IMR-90 (cell line): ENCODE measurements at regions not wholly inside any gene's neighbourhood (a gene's known extent, or its start where the extent isn't known, plus 50 kb on each side); places are given as distances from the start of the nearest gene placed in this dataset.

Source experiments
- ATAC-seq: fragments of 200-7000 bp; cut with Tn5 transposase; 2 replicates; pipeline ENCODE4 v1.9.1; 2020; ENCODE audit warnings: low read depth, mild to moderate bottlenecking, moderate library complexity
- BruUV-seq: library from RNA; stranded (reverse); fragments of 400-500 nt; replicated peaks from 2 replicates; lab custom pipeline; 2021; lab: Mats Ljungman, UMichigan
- CTCF ChIA-PET: fragments of 300-600 bp; formaldehyde crosslinking; extraction: SDS; loops from one replicate; lab custom pipeline; 2021; ENCODE audit warnings: antibody characterized with exemption; lab: Yijun Ruan, JAX
- POLR2A ChIA-PET: fragments of 300-600 bp; sonication (Branson Sonifier 250); formaldehyde crosslinking; loops from one replicate; lab custom pipeline; 2022; ENCODE audit warnings: antibody characterized with exemption; ENCODE audit not compliant: unreplicated experiment; lab: Charles Lee
- DNase-seq: peaks from one replicate; pipeline ENCODE4 v3.0.0; 2013
- H2AFZ ChIP-seq: replicated peaks from 2 replicates; pipeline ENCODE3; 2013; ENCODE audit warnings: low read length, mild to moderate bottlenecking; ENCODE audit not compliant: poor library complexity
- H2AK5ac ChIP-seq: 2 replicates; pipeline ENCODE4 v1.6.1; 2013; ENCODE audit warnings: low read depth, low read length, inconsistent platforms
- H2AK9ac ChIP-seq: replicated peaks from 2 replicates; pipeline ENCODE3; 2013; ENCODE audit warnings: mild to moderate bottlenecking, low read depth, low read length, moderate library complexity; ENCODE audit not compliant: poor library complexity
- H2BK120ac ChIP-seq: 2 replicates; pipeline ENCODE4 v1.6.1; 2013; ENCODE audit warnings: low read depth, low read length, inconsistent platforms
- H2BK15ac ChIP-seq: 3 replicates; pipeline ENCODE4 v1.6.1; 2013; ENCODE audit warnings: low read depth, low read length, inconsistent platforms
- H2BK20ac ChIP-seq: 2 replicates; pipeline ENCODE4 v1.6.1; 2013; ENCODE audit warnings: low read depth, mild to moderate bottlenecking, inconsistent platforms, low read length, moderate library complexity
- H2BK5ac ChIP-seq: 2 replicates; pipeline ENCODE4 v1.6.1; 2013; ENCODE audit warnings: mild to moderate bottlenecking, low read depth, low read length, inconsistent platforms; ENCODE audit not compliant: poor library complexity, severe bottlenecking
- H3K14ac ChIP-seq: replicated peaks from 2 replicates; pipeline ENCODE4 v1.6.1; 2013; ENCODE audit warnings: low read depth, low read length, inconsistent platforms
- H3K18ac ChIP-seq: 2 replicates; pipeline ENCODE4 v1.6.1; 2013; ENCODE audit warnings: low read depth, low read length, control low read depth
- H3K23ac ChIP-seq: 2 replicates; pipeline ENCODE4 v1.6.1; 2013; ENCODE audit warnings: low read depth, low read length, inconsistent platforms
- H3K27ac ChIP-seq: 2 replicates; pipeline ENCODE4 v1.5.1; 2013; ENCODE audit warnings: mild to moderate bottlenecking, control low read depth, low read length; ENCODE audit not compliant: insufficient read depth
- H3K27me3 ChIP-seq: 2 replicates; pipeline ENCODE4 v1.6.1; 2013; ENCODE audit warnings: low read length; ENCODE audit not compliant: control insufficient read depth, insufficient read depth
- H3K36me3 ChIP-seq: 2 replicates; pipeline ENCODE4 v1.6.1; 2013; ENCODE audit warnings: low read length, mixed read lengths; ENCODE audit not compliant: control insufficient read depth, insufficient read depth
- H3K4ac ChIP-seq: 2 replicates; pipeline ENCODE4 v1.6.1; 2013; ENCODE audit warnings: low read depth, low read length, inconsistent platforms
- H3K4me1 ChIP-seq: 2 replicates; pipeline ENCODE4 v1.6.1; 2013; ENCODE audit warnings: low read length, mixed read lengths; ENCODE audit not compliant: control insufficient read depth, insufficient read depth
- H3K4me2 ChIP-seq: 2 replicates; pipeline ENCODE4 v1.6.1; 2013; ENCODE audit warnings: low read depth, mild to moderate bottlenecking, control low read depth, low read length, moderate library complexity
- H3K4me3 ChIP-seq: 2 replicates; pipeline ENCODE4 v1.5.1; 2013; ENCODE audit warnings: low read depth, mild to moderate bottlenecking, control low read depth, low read length, moderate library complexity; ENCODE audit not compliant: insufficient read depth
- H3K56ac ChIP-seq: 2 replicates; pipeline ENCODE4 v1.6.1; 2013; ENCODE audit warnings: low read length, inconsistent platforms; ENCODE audit not compliant: insufficient read depth; ENCODE audit errors: extremely low read depth
- H3K79me1 ChIP-seq, 2 experiments: 2 replicates each; pipeline ENCODE4 v1.6.1; 2013; ENCODE audit warnings: low read length in 2 of 2, inconsistent platforms in 1 of 2, low read depth in 1 of 2
- H3K9ac ChIP-seq: 2 replicates; pipeline ENCODE4 v1.6.1; 2013; ENCODE audit warnings: low read depth, low read length, control low read depth
- H3K9me1 ChIP-seq: 2 replicates; pipeline ENCODE4 v1.6.1; 2013; ENCODE audit warnings: low read length, inconsistent platforms; ENCODE audit not compliant: insufficient read depth
- H3K9me3 ChIP-seq: 2 replicates; pipeline ENCODE4 v1.6.1; 2013; ENCODE audit warnings: low read length; ENCODE audit not compliant: control insufficient read depth, insufficient read depth
- H4K20me1 ChIP-seq: 2 replicates; pipeline ENCODE4 v1.6.1; 2013; ENCODE audit warnings: low read length, inconsistent platforms; ENCODE audit not compliant: insufficient read depth
- H4K5ac ChIP-seq: 2 replicates; pipeline ENCODE4 v1.6.1; 2013; ENCODE audit warnings: mild to moderate bottlenecking, low read depth, low read length, control low read depth
- H4K8ac ChIP-seq, 2 experiments: 2 replicates each; pipeline ENCODE4 v1.6.1; 2013; ENCODE audit warnings: low read depth in 2 of 2, low read length in 2 of 2, control low read depth in 1 of 2, inconsistent platforms in 1 of 2
- H4K91ac ChIP-seq: 2 replicates; pipeline ENCODE4 v1.6.1; 2013; ENCODE audit warnings: low read depth, low read length, inconsistent platforms; ENCODE audit not compliant: insufficient read depth
- BHLHE40 ChIP-seq: fragments of 150-350 bp; IDR thresholded peaks from 2 replicates; pipeline ENCODE4 v1.6.1; 2016; ENCODE audit warnings: mild to moderate bottlenecking, low read depth, low read length
- CEBPB ChIP-seq: IDR thresholded peaks from 2 replicates; pipeline ENCODE4 v1.6.1; 2012; ENCODE audit warnings: low read depth, low read length, improper control_type of control experiment
- CHD1 ChIP-seq: IDR thresholded peaks from 2 replicates; pipeline ENCODE4 v1.6.1; 2012; ENCODE audit warnings: low read depth, low read length, improper control_type of control experiment
- ELK1 ChIP-seq: fragments of 150-350 bp; IDR thresholded peaks from 2 replicates; pipeline ENCODE4 v1.6.1; 2016; ENCODE audit warnings: low read depth, mild to moderate bottlenecking, low read length, moderate library complexity, borderline replicate concordance
- FOS ChIP-seq: fragments of 150-350 bp; IDR thresholded peaks from 2 replicates; pipeline ENCODE4 v1.6.1; 2016; ENCODE audit warnings: low read depth, low read length
- MAFK ChIP-seq: IDR thresholded peaks from 2 replicates; pipeline ENCODE4 v1.6.1; 2012; ENCODE audit warnings: low read depth, low read length, improper control_type of control experiment
- MAZ ChIP-seq: IDR thresholded peaks from 2 replicates; pipeline ENCODE4 v1.6.1; 2012; ENCODE audit warnings: low read depth, mild to moderate bottlenecking, low read length, improper control_type of control experiment, moderate library complexity, borderline replicate concordance
- MXI1 ChIP-seq: IDR thresholded peaks from 2 replicates; pipeline ENCODE4 v1.6.1; 2012; ENCODE audit warnings: low read depth, mild to moderate bottlenecking, low read length, moderate library complexity, borderline replicate concordance
- NFE2L2 ChIP-seq: fragments of 150-350 bp; IDR thresholded peaks from 2 replicates; pipeline ENCODE4 v1.6.1; 2016; ENCODE audit warnings: low read depth, mild to moderate bottlenecking, low read length
- POLR2A ChIP-seq: IDR thresholded peaks from 2 replicates; pipeline ENCODE4 v1.6.1; 2012; ENCODE audit warnings: mild to moderate bottlenecking, low read depth, low read length
- RAD21 ChIP-seq: IDR thresholded peaks from 2 replicates; pipeline ENCODE4 v1.6.1; 2012; ENCODE audit warnings: low read length, improper control_type of control experiment
- RCOR1 ChIP-seq: IDR thresholded peaks from 2 replicates; pipeline ENCODE4 v1.6.1; 2012; ENCODE audit warnings: mild to moderate bottlenecking, low read length, improper control_type of control experiment; ENCODE audit not compliant: insufficient replicate concordance
- RFX5 ChIP-seq: IDR thresholded peaks from 2 replicates; pipeline ENCODE4 v1.8.0; 2012; ENCODE audit warnings: low read depth, mild to moderate bottlenecking, low read length, moderate library complexity
- SMC3 ChIP-seq: fragments of 150-350 bp; IDR thresholded peaks from 2 replicates; pipeline ENCODE4 v1.6.1; 2016; ENCODE audit warnings: low read depth, mild to moderate bottlenecking, antibody characterized with exemption, low read length, moderate library complexity
- USF2 ChIP-seq: fragments of 150-350 bp; IDR thresholded peaks from 2 replicates; pipeline ENCODE4 v1.6.1; 2017; ENCODE audit warnings: mild to moderate bottlenecking, antibody characterized with exemption, low read length, low read depth
- WGBS, 2 experiments: methylation state at CpG; one replicate each; pipeline versions ENCODE4 v1.1.5 to v1.1.7; 2013; ENCODE audit warnings: missing lambda C conversion rate in 2 of 2; ENCODE audit not compliant: insufficient read length in 1 of 2; ENCODE audit errors: extremely low coverage in 2 of 2; 5-methylcytosine and 5-hydroxymethylcytosine counted together
- dilution Hi-C: fragments of 300-500 bp; cut with HindIII; formaldehyde crosslinking; loops from one replicate; pipeline ENCODE4 v1.14.3; 2018; ENCODE audit warnings: low sequenced_read_pairs; ENCODE audit not compliant: unreplicated experiment
- in situ Hi-C: fragments of 300-500 bp; cut with MboI; formaldehyde crosslinking; loops from 3 replicates; pipeline ENCODE4 v1.14.3; 2019; ENCODE audit warnings: low sequenced_read_pairs, inconsistent platforms, mixed read lengths
- intact Hi-C: fragments of 100-400 bp; cut with micrococcal nuclease; formaldehyde crosslinking; loops from 2 replicates; pipeline ENCODE4 v1.10.0; 2022
- TF ChIP-seq, protein P1 (sequence below): conservative IDR thresholded peaks from 2 replicates; pipeline ENCODE4 v1.5.1; 2012; ENCODE audit warnings: mild to moderate bottlenecking, low read depth, low read length, improper control_type of control experiment

- intact Hi-C loops (no loop called here), dilution Hi-C loops (no loop called here), in situ Hi-C loops (no loop called here)
- Histone ChIP-seq H2BK15ac (no peak overlapping the region), H3K23ac (no peak overlapping the region), H3K4me3 (no peak overlapping the region), H4K91ac (no peak overlapping the region), H3K27me3 (peaks cover 3% of the 10 kb centered on the region; the same call in 1 of the 2 replicates), H3K9me3 (no peaks in the 10 kb centered on the region), H3K4ac (no peak overlapping the region), H4K20me1 (no peaks in the 10 kb centered on the region), H3K4me1 (peaks cover 2% of the 10 kb centered on the region; the same call in 1 of the 2 replicates), H3K56ac (no peak overlapping the region), H2BK5ac (no peak overlapping the region), H4K8ac (no peak overlapping the region), H3K14ac (no peak overlapping the region), H3K79me1 (no peaks in the 10 kb centered on the region), H3K18ac (no peak overlapping the region), H2BK20ac (no peak overlapping the region), H3K36me3 (no peaks in the 10 kb centered on the region), H3K27ac (no peak overlapping the region), H2AK9ac (no peak overlapping the region), H3K4me2 (no peak overlapping the region), H2AK5ac (no peak overlapping the region), H2BK120ac (no peak overlapping the region), H2AFZ (no peak overlapping the region), H3K9ac (no peak overlapping the region), H3K9me1 (no peaks in the 10 kb centered on the region), H4K5ac (no peak overlapping the region)
- no CpG with 5 or more reads among the region's 3 CpGs for WGBS, 2 experiments
- DNase-seq, result no peak
- ATAC-seq, result no peak
- BruUV-seq, result no TSS peak
- ChIA-PET POLR2A (no interaction called here), CTCF (no interaction called here)
- no peak for TF ChIP-seq CHD1
- TF ChIP-seq CEBPB, result no peak
- TF ChIP-seq, protein P1, sequence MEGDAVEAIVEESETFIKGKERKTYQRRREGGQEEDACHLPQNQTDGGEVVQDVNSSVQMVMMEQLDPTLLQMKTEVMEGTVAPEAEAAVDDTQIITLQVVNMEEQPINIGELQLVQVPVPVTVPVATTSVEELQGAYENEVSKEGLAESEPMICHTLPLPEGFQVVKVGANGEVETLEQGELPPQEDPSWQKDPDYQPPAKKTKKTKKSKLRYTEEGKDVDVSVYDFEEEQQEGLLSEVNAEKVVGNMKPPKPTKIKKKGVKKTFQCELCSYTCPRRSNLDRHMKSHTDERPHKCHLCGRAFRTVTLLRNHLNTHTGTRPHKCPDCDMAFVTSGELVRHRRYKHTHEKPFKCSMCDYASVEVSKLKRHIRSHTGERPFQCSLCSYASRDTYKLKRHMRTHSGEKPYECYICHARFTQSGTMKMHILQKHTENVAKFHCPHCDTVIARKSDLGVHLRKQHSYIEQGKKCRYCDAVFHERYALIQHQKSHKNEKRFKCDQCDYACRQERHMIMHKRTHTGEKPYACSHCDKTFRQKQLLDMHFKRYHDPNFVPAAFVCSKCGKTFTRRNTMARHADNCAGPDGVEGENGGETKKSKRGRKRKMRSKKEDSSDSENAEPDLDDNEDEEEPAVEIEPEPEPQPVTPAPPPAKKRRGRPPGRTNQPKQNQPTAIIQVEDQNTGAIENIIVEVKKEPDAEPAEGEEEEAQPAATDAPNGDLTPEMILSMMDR, result no peak
- no peak for TF ChIP-seq RFX5
- no peak for TF ChIP-seq MAFK
- no peak for TF ChIP-seq RCOR1
- TF ChIP-seq POLR2A, result no peak
- TF ChIP-seq MXI1, result no peak
- TF ChIP-seq SMC3, result no peak
- no peak for TF ChIP-seq ELK1
- TF ChIP-seq BHLHE40, result no peak
- no peak for TF ChIP-seq FOS
- no peak for TF ChIP-seq USF2
- TF ChIP-seq MAZ, result no peak
- TF ChIP-seq RAD21, result no peak
- no peak for TF ChIP-seq NFE2L2
Measured at GRCh38 chr3:157810924-157811718, 295.1 kb downstream of the SHOX2 start.
